Activated CD8-positive, alpha-beta memory T cell treated with anti-CD3 and anti-CD28 coated beads, Interleukin-2, amount 50 U/mL, for 24 hours (primary cell): ENCODE measurements at regions not wholly inside any gene's neighbourhood (a gene's known extent, or its start where the extent isn't known, plus 50 kb on each side); places are given as distances from the start of the nearest gene placed in this dataset.

ENCODE experiments used
- DNase-seq: peaks from one replicate; pipeline ENCODE4 v3.0.0-alpha.2; 2020; ENCODE audit errors: extremely low read depth

DNA sequence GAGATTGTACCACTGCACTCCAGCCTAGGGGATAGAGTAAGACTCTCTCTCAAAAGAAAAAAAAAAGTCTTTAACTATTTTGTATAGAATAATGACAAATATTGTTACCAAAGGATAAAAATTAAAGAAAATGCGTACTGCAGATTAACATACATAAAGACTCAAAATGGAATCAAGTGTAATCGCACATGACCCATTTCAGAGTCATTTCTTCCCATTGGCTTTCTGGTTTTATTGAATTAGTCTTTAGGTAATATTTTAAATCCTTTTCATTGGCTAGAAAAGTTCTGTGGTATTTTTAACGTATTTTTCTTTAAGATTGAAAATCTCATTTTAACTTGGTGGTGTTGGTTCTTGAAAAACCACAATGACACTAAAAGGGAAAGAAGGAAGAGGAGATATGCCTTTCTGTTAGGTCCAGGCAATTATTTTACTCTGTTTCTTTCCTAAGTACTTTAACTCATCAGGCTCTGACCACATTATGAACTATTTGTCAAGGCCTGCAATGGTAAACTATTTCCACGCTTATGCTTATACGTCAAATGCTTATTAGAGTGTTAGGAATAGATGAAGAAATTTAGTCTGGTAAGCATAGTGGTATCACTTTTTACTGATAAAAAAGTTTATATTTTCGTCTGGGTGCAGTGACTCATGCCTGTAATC lies 52.3 kb downstream of the PLEKHG1 start:
- no peak for DNase-seq

DNA sequence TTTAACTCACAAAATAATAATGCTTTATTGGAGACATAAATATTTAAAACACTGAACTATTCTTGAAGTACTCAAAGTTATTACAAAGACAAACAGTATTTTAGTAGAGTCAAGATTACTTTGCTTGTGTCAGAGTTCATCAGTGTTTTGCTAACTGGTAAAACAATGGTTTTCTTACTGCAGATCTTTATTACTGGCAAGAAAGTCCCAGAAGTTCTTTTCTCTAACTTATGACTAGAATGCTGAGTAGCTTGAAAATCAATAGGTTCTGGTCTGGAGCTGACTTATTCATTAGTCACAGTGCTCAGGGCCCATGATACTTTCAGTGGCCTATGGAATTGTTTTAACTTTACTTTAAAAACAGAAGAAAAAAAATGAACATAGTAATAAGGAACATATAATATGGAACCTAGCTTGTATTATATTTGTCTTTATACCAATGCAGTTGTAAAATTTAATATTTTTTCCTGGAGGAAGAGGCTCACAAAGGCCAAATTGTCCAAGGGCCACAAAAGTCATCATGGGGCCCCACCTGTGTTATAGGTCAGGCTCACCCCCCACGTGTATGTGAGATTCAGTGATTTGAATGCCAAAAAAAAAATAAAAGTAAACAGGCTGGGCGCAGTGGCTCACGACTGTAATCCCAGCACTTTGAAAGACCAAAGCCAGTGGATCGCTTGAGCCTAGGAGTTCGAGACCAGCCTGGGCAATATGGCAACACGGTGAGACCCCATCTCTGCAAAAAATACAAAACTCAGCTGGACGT lies 53.3 kb downstream of the PLEKHG1 start:
- DNase-seq = no peak

- DNase-seq = no peak
These were observed 54.9 kb downstream of the PLEKHG1 start for GRCh38 chr6:150654608-150655007.

- no peak for DNase-seq
These were observed 56.5 kb downstream of the PLEKHG1 start for GRCh38 chr6:150656156-150656555.

GRCh38 chr6:150658421-150658820 lies 58.7 kb downstream of the PLEKHG1 start:
- no peak for DNase-seq

- no peak for DNase-seq
These were observed 59.5 kb downstream of the PLEKHG1 start for GRCh38 chr6:150659046-150659763.

DNA sequence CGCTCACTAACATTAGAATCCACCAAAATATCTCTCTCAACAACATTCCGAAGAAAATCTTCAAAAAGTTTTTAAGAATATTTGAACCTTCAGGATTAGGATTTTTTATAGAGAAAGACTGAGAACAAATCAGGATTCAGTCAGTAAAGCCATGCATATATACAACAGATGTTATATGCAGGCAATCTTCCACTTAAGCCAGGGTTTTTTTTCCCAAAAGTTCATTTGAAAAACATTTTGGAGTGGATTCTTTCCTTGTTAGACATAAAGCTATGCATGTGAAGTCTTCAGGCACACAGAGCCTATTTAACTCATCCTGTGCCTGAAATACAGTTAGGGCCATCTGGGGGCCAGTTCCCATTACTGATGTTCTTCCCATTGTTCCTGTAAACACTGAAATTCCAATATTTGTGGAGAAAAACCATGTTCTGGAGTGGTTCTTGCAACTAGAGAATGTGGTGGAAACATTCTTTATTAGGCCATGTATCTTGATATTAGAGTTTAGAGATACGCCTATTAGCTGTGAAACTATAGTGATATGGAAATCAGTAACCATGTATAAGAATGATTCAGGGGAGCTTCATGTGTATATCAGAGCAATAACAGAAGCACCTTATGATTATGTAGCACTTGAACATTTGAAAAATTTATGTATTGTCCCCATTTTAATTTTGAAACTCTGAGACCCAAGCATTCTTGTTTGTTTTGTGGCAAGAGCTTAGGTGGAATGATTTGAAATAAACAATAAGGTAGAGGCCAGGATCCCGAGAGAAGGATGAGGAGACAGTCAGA lies 61.7 kb downstream of the PLEKHG1 start:
- DNase-seq = no peak

GRCh38 chr6:150662814-150663213 lies 63.1 kb downstream of the PLEKHG1 start:
- DNase-seq = no peak

DNA sequence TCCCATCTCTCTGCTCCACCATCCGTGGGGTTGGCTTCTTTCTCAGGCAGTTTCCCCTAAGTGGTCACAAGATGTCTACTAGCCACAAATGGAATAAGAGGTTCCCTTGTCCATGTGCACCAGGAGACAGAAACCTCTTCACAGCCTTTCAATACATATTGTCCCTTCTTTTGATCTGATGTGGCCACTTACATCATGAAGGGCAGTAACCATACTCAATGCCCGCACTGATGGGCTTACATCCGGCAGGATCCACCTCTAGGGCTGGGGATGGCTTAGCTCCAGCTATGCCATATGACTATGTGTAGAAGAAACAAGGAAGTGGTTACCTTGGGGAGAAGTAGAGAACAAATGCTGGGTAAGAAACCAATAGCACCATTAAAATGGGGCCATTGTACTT lies 64.4 kb downstream of the PLEKHG1 start:
- no peak for DNase-seq

DNA sequence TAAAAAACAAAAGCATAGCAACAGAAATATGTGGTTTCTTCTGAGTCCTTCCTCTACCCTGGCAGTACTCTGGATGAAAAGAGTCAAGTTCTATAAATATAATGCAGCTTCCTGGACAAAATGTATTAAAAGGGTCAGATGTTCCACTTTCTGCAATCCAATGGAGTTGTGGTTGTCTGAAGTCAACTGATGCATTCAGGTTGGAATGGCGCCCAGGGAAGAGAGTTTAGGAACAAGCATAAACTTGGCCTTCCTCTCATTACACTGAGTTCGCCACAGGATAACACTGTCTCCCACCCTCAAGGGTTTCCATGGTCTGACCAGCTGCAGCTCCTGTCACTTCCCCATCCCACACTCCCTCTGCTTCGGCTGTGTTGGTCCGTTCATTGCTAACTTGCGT lies 66.4 kb downstream of the PLEKHG1 start:
- no peak for DNase-seq

GRCh38 chr6:150667359-150667758 lies 67.7 kb downstream of the PLEKHG1 start:
- no peak for DNase-seq

GRCh38 chr6:150667977-150668716 lies 68.5 kb downstream of the PLEKHG1 start:
- no peak for DNase-seq

DNA sequence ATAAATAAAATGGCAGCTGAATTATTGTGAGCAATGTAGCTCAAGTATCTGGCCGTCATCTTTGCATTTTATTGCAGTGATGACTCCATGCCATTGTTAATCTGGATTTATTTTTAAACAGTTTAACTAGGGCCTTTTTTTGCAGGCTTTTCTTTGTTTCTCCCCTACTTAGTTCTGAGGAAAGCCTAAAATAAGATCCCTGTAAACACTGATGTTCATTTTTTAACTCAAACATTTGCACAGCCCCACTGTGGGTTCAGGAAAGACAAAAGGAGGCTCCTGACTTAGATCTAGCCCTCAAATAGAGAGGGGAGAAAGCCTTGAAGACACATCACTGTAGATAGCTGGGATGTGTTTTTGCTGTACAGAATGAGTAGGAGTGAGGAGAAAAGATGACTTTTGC lies 69.2 kb downstream of the PLEKHG1 start:
- DNase-seq = no peak

DNA sequence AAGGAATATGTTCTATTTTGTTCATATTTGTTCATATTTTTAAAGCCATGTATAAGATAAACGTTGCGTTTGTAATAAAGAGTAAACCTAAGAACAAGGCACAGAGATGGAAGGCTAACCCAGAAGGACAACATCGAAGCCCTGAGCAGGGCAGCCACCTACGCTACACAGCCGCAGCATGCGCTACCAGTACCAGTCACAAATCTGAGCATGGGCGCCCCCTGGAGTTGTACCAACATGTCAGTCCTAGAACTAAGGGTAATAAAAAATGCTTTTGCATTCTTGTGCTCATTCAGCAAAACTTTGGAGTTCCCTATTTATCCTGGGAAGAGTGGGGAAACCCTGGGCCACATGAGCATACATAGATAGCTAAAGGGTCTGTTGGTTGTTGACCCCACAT lies 70.6 kb downstream of the PLEKHG1 start:
- DNase-seq = no peak

DNA sequence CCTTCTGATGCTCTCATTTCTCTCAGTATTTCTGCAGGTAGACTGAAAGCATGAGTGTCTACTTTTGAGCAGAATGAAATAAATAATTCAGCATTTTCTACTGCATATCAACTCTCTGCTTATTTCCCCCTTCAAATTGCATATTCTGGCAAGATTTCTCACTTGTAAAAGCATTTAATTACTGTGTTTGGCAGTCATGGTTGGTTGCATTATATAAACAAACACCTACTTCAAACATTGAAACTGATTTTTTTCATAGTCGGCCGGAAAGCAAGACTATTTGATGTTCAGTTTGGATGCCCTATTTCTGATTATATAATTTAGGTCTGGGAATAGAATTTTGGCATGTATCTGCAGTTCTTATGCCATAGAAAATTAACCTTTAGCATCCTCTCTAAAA lies 73.1 kb downstream of the PLEKHG1 start:
- no peak for DNase-seq

DNA sequence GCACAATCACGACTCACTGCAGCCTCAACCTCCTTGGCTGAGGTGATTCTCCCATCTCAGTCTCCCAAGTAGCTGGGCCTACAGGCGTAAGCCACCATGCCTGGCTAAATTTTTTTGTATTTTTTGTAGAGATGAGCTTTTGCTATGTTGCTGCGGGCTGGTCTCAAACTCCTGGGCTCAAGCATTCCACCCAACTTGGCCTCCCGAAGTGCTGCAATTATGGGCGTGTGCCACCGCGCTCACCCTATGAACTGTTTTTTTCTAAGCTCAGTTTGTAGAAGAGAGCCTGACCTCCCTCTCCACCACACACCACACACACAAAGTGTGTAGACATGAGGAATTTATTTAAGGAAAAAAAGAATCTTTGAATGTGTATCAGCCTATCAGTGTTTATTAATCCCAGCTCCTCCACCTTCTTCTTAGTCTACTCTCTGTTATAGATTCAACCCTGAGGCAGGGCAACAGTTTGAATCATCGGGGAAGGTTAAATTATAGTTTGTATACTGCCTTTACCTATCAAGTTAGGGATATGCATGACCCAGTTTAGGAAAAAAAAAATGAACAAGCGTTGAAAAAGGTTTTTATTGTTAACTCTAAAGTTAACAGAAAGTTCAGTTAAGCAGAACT lies 74.1 kb downstream of the PLEKHG1 start:
- no peak for DNase-seq

DNA sequence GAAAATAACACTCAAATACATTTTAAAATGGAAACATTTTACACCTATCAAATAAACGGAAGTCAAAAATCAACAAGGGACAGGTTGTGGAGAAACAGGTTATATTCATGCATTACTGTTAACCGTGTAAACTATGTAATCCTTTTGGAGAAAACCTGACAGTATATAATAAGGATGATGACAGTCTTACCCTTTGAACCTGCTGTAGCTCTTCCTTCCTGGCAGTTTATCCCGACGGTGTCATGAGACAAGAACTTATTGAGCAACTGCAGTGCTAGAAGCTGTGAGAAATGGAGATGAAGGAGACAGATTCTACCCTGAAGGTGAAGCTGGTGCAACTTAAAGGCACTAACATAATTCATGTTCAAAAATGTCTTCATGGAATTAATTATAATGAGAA lies 76.7 kb downstream of the PLEKHG1 start:
- DNase-seq = no peak

- DNase-seq = no peak
These were observed 77.1 kb downstream of the PLEKHG1 start for GRCh38 chr6:150676772-150677171.

- DNase-seq = no peak
These were observed 80.8 kb downstream of the PLEKHG1 start for GRCh38 chr6:150680510-150680909.

DNA sequence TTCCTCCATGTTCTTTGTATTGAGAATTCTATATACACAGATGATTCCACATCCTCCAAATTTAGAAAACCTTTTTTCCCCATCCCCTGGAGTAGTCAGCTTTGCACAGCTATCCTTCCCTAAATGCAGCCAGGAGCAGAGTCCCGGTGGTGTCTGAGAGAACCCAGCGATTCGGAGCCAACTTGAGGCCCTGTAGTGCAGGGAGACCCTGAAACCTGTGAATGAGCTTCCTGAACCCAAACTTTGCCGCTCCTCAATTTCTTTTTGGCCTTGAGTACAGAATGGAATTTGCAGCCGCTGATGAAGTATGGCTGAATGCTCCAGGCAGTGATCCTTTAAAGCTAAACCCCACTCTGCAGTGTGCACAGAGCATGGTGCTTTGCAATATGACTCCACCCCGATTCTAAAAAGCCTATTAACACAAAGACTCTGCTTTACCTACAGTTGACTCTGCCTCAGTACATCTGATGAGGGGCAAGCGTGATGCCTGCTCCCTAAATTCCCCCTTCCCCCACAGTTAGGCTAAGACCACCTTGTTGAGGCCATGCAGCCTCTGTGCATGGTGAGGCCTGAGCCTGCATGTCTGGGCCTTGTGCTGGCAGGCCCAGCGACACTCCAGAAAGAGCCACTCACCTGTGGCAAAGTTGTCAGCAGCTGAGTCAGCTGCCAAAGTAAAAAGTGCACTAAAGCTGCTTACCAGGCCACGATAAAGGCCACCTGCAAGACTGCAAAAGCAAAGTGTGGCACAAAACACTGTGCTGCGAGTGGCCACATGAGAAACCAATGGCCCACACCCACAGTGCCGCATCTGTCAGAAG lies 82.1 kb downstream of the PLEKHG1 start:
- DNase-seq = no peak
